Activated T-cell treated with anti-CD3 and anti-CD28 coated beads, Interleukin-2, amount 50 U/mL, for 4 hours (primary cell): ENCODE measurements at regions not wholly inside any gene's neighbourhood (a gene's known extent, or its start where the extent isn't known, plus 50 kb on each side); places are given as distances from the start of the nearest gene placed in this dataset.

Experiments
- ATAC-seq, 2 donors: fragments of 200-7000 bp; cut with Tn5 transposase; one replicate each; pipeline ENCODE4 v1.10.0; 2021
- DNase-seq: peaks from one replicate; pipeline ENCODE4 v3.0.0-alpha.2; 2020
- H3K27me3 Mint-ChIP-seq: one replicate; pipeline ENCODE4 v1.8.0; 2021; ENCODE audit warnings: low read depth, mixed read lengths
- H3K36me3 Mint-ChIP-seq: one replicate; pipeline ENCODE4 v1.8.0; 2022; ENCODE audit warnings: mixed read lengths; ENCODE audit not compliant: insufficient read depth
- H3K4me1 Mint-ChIP-seq: one replicate; pipeline ENCODE4 v1.8.0; 2021; ENCODE audit warnings: low read depth, mixed read lengths
- H3K4me3 Mint-ChIP-seq: one replicate; pipeline ENCODE4 v1.8.0; 2021; ENCODE audit warnings: mild to moderate bottlenecking, moderate library complexity, mixed read lengths
- H3K9me3 Mint-ChIP-seq: one replicate; pipeline ENCODE4 v1.8.0; 2021; ENCODE audit warnings: mixed read lengths

GRCh38 chr1:221940631-221941030 lies 198.7 kb upstream of the DUSP10 start:
- DNase-seq = no peak
- no peak for ATAC-seq
- Mint-ChIP-seq H3K9me3 (peaks cover 15% of the 10 kb centered on the region), H3K4me1 (no peaks in the 10 kb centered on the region), H3K27me3 (no peaks in the 10 kb centered on the region), H3K36me3 (peaks cover 3% of the 10 kb centered on the region), H3K4me3 (no peak overlapping the region)

- DNase-seq (no peak), ATAC-seq (no peak)
- Mint-ChIP-seq H3K4me3 (no peak overlapping the region), H3K27me3 (no peaks in the 10 kb centered on the region), H3K4me1 (no peaks in the 10 kb centered on the region), H3K9me3 (peaks cover 9% of the 10 kb centered on the region), H3K36me3 (no peaks in the 10 kb centered on the region)
Measured at GRCh38 chr1:221939607-221940006, 197.7 kb upstream of the DUSP10 start.

- H3K36me3 Mint-ChIP-seq = no peaks in the 10 kb centered on the region
- no peak overlapping the region for H3K4me3 Mint-ChIP-seq
- H3K9me3 Mint-ChIP-seq = no peaks in the 10 kb centered on the region
- no peaks in the 10 kb centered on the region for H3K27me3 Mint-ChIP-seq
- DNase-seq (no peak), ATAC-seq (no peak)
- H3K4me1 Mint-ChIP-seq = no peaks in the 10 kb centered on the region
Measured at GRCh38 chr1:221937155-221937953, 195.5 kb upstream of the DUSP10 start.

- Mint-ChIP-seq H3K9me3 (peaks cover 4% of the 10 kb centered on the region), H3K4me1 (no peaks in the 10 kb centered on the region), H3K4me3 (no peak overlapping the region), H3K36me3 (no peaks in the 10 kb centered on the region), H3K27me3 (peaks cover 2% of the 10 kb centered on the region)
- DNase-seq (no peak), ATAC-seq (no peak)
Measured at GRCh38 chr1:221933814-221934213, 191.9 kb upstream of the DUSP10 start.

- no peak for ATAC-seq
- Mint-ChIP-seq H3K36me3 (no peaks in the 10 kb centered on the region), H3K9me3 (peaks cover 4% of the 10 kb centered on the region), H3K27me3 (peaks cover 7% of the 10 kb centered on the region), H3K4me3 (no peak overlapping the region), H3K4me1 (no peaks in the 10 kb centered on the region)
- no peak for DNase-seq
Measured at GRCh38 chr1:221926441-221926840, 184.6 kb upstream of the DUSP10 start.

- no peaks in the 10 kb centered on the region for H3K4me1 Mint-ChIP-seq
Measured at GRCh38 chr1:221925947-221926346, 184.1 kb upstream of the DUSP10 start.

GRCh38 chr1:221923929-221924598 lies 182.2 kb upstream of the DUSP10 start:
- Mint-ChIP-seq H3K4me1 (no peaks in the 10 kb centered on the region), H3K27me3 (peaks cover 6% of the 10 kb centered on the region), H3K36me3 (no peaks in the 10 kb centered on the region), H3K4me3 (no peak overlapping the region), H3K9me3 (no peaks in the 10 kb centered on the region)
- no peak for DNase-seq
- no peak for ATAC-seq

More at GRCh38 chr1:221925947-221926346, 184.1 kb upstream of the DUSP10 start:
- H3K9me3 Mint-ChIP-seq = peaks cover 4% of the 10 kb centered on the region
- DNase-seq (no peak), ATAC-seq (no peak)
- H3K4me3 Mint-ChIP-seq = no peak overlapping the region
- H3K27me3 Mint-ChIP-seq = peaks cover 7% of the 10 kb centered on the region
- H3K36me3 Mint-ChIP-seq = no peaks in the 10 kb centered on the region

GRCh38 chr1:221921936-221922335 lies 180.0 kb upstream of the DUSP10 start:
- Mint-ChIP-seq H3K4me3 (no peak overlapping the region), H3K9me3 (no peaks in the 10 kb centered on the region), H3K4me1 (no peaks in the 10 kb centered on the region), H3K36me3 (no peaks in the 10 kb centered on the region), H3K27me3 (peaks cover 5% of the 10 kb centered on the region)
- DNase-seq = no peak
- ATAC-seq = no peak

- H3K9me3 Mint-ChIP-seq = no peaks in the 10 kb centered on the region
- peaks cover 2% of the 10 kb centered on the region for H3K27me3 Mint-ChIP-seq
- H3K4me1 Mint-ChIP-seq = no peaks in the 10 kb centered on the region
- H3K36me3 Mint-ChIP-seq = no peaks in the 10 kb centered on the region
- no peak overlapping the region for H3K4me3 Mint-ChIP-seq
- DNase-seq (no peak), ATAC-seq (no peak)
Measured at GRCh38 chr1:221919743-221920142, 177.9 kb upstream of the DUSP10 start.

GRCh38 chr1:221919341-221919740 lies 177.5 kb upstream of the DUSP10 start:
- peaks cover 2% of the 10 kb centered on the region for H3K27me3 Mint-ChIP-seq
- ATAC-seq (no peak), DNase-seq (no peak)
- H3K9me3 Mint-ChIP-seq = no peaks in the 10 kb centered on the region
- no peaks in the 10 kb centered on the region for H3K4me1 Mint-ChIP-seq
- H3K36me3 Mint-ChIP-seq = no peaks in the 10 kb centered on the region
- no peak overlapping the region for H3K4me3 Mint-ChIP-seq

GRCh38 chr1:221916176-221916575 lies 174.3 kb upstream of the DUSP10 start:
- no peaks in the 10 kb centered on the region for H3K9me3 Mint-ChIP-seq
- H3K4me1 Mint-ChIP-seq = peaks cover 10% of the 10 kb centered on the region
- DNase-seq = no peak
- H3K36me3 Mint-ChIP-seq = no peaks in the 10 kb centered on the region
- ATAC-seq = no peak
- peaks cover 2% of the 10 kb centered on the region for H3K27me3 Mint-ChIP-seq
- H3K4me3 Mint-ChIP-seq = no peak overlapping the region

GRCh38 chr1:221915764-221916163 lies 173.9 kb upstream of the DUSP10 start:
- DNase-seq (no peak), ATAC-seq (no peak)
- H3K4me1 Mint-ChIP-seq = peaks cover 10% of the 10 kb centered on the region
- H3K9me3 Mint-ChIP-seq = no peaks in the 10 kb centered on the region
- no peak overlapping the region for H3K4me3 Mint-ChIP-seq
- H3K36me3 Mint-ChIP-seq = no peaks in the 10 kb centered on the region
- peaks cover 2% of the 10 kb centered on the region for H3K27me3 Mint-ChIP-seq

- Mint-ChIP-seq H3K36me3 (no peaks in the 10 kb centered on the region), H3K27me3 (peaks cover 2% of the 10 kb centered on the region), H3K4me3 (no peak overlapping the region), H3K9me3 (no peaks in the 10 kb centered on the region), H3K4me1 (peaks cover 10% of the 10 kb centered on the region)
- DNase-seq (no peak), ATAC-seq (no peak)
Measured at GRCh38 chr1:221913351-221913892, 171.5 kb upstream of the DUSP10 start.

- H3K4me3 Mint-ChIP-seq = no peak overlapping the region
- ATAC-seq = peak; percentile 62 to 71
- no peak for DNase-seq
- no peaks in the 10 kb centered on the region for H3K36me3 Mint-ChIP-seq
- peaks cover 2% of the 10 kb centered on the region for H3K27me3 Mint-ChIP-seq
- H3K4me1 Mint-ChIP-seq = peaks cover 10% of the 10 kb centered on the region
- no peaks in the 10 kb centered on the region for H3K9me3 Mint-ChIP-seq
Measured at GRCh38 chr1:221912230-221912629, 170.3 kb upstream of the DUSP10 start.

- ATAC-seq (no peak), DNase-seq (no peak)
- no peaks in the 10 kb centered on the region for H3K36me3 Mint-ChIP-seq
- H3K9me3 Mint-ChIP-seq = no peaks in the 10 kb centered on the region
- peaks cover 2% of the 10 kb centered on the region for H3K27me3 Mint-ChIP-seq
- no peak overlapping the region for H3K4me3 Mint-ChIP-seq
- peaks cover 10% of the 10 kb centered on the region for H3K4me1 Mint-ChIP-seq
Measured at GRCh38 chr1:221911714-221912113, 169.8 kb upstream of the DUSP10 start.
